GM18520 (cell line): ENCODE measurements at regions not wholly inside any gene's neighbourhood (a gene's known extent, or its start where the extent isn't known, plus 50 kb on each side); places are given as distances from the start of the nearest gene placed in this dataset.

ENCODE experiments used
- ATAC-seq: cut with Tn5 transposase; IDR thresholded peaks from one replicate; pipeline ENCODE4 v1.9.1; 2021; ENCODE audit not compliant: unreplicated experiment

GRCh38 chr20:21033817-21034216 is 72.3 kb downstream of the LINC00237 start:
- no peak for ATAC-seq

- ATAC-seq = no peak
Observed at GRCh38 chr20:21031666-21032065, 74.5 kb downstream of the LINC00237 start.

GRCh38 chr20:21029341-21029740 is 76.8 kb downstream of the LINC00237 start:
- no peak for ATAC-seq

- ATAC-seq = no peak
Observed at GRCh38 chr20:21028921-21029320, 77.2 kb downstream of the LINC00237 start.

- no peak for ATAC-seq
Observed at GRCh38 chr20:21028436-21028835, 77.7 kb downstream of the LINC00237 start.

- no peak for ATAC-seq
Observed at GRCh38 chr20:21027569-21027968, 78.6 kb downstream of the LINC00237 start.

GRCh38 chr20:21026951-21027350 is 79.2 kb downstream of the LINC00237 start:
- no peak for ATAC-seq

GRCh38 chr20:21024420-21024819 is 81.7 kb downstream of the LINC00237 start:
- ATAC-seq = no peak

GRCh38 chr20:21022925-21023324 is 83.2 kb downstream of the LINC00237 start:
- ATAC-seq = no peak

GRCh38 chr20:21021472-21021790 is 84.7 kb downstream of the LINC00237 start:
- ATAC-seq = no peak

GRCh38 chr20:21020659-21021471 is 85.3 kb downstream of the LINC00237 start:
- no peak for ATAC-seq

- ATAC-seq = no peak
Observed at GRCh38 chr20:21019814-21020658, 86.1 kb downstream of the LINC00237 start.

- no peak for ATAC-seq
Observed at GRCh38 chr20:21019468-21019813, 86.7 kb downstream of the LINC00237 start.

GRCh38 chr20:21018576-21018975 is 87.6 kb downstream of the LINC00237 start:
- ATAC-seq = no peak

- ATAC-seq = no peak
Observed at GRCh38 chr20:21017528-21018085, 88.6 kb downstream of the LINC00237 start.

- no peak for ATAC-seq
Observed at GRCh38 chr20:21016751-21017150, 89.4 kb downstream of the LINC00237 start.

- ATAC-seq = no peak
Observed at GRCh38 chr20:21014528-21014927, 91.6 kb downstream of the LINC00237 start.

GRCh38 chr20:21008951-21009350 is 97.2 kb downstream of the LINC00237 start:
- ATAC-seq = no peak

- no peak for ATAC-seq
Observed at GRCh38 chr20:21006611-21007010, 99.5 kb downstream of the LINC00237 start.

- no peak for ATAC-seq
Observed at GRCh38 chr20:21004386-21005076, 101.6 kb downstream of the LINC00237 start.

- no peak for ATAC-seq
Observed at GRCh38 chr20:21003902-21004301, 102.3 kb downstream of the LINC00237 start.
